Activated CD4-positive, alpha-beta T cell treated with anti-CD3 and anti-CD28 coated beads, Interleukin-10, Interleukin-2, amounts not matched to agents 100 ng/mL and 50 ng/mL, durations not matched to agents 16 hours and 8 hours (primary cell): ENCODE measurements at regions not wholly inside any gene's neighbourhood (a gene's known extent, or its start where the extent isn't known, plus 50 kb on each side); places are given as distances from the start of the nearest gene placed in this dataset.
A peak's percentile ranks its signal among the peaks of the same experiment; 100 is the strongest.
"Not testable (repeated sequence)": the region's sequence is repeated elsewhere in the genome, so short reads cannot be mapped to it uniquely, and the experiment has no call there.

Experiments
- DNase-seq: peaks from one replicate; pipeline ENCODE4 v3.0.0-alpha.2; 2020

GRCh38 chr3:139095803-139096466, 51.2 kb upstream of the PRR23C start:
- no peak for DNase-seq

DNA sequence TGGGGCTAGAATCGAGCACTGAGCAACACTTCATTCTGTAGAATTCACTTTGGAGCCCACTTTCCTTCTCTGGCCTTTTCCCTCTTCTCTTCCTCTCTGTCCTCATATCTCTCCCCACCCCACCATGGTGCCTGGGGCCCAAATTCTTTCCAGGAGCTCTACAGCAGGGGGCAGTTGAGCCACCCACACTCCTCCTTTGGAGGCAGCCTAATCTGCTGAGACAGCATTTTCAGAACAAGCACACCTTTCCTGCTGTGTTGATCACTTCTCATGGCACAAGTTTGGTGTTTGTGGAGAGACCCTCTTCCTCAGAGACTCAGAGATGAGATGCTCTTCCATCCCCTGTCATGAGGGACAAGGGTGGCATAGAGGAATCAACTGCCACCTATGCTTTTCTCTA, 52.0 kb upstream of the PRR23C start:
- DNase-seq, result no peak

- DNase-seq, result no peak
Observed at GRCh38 chr3:139098391-139098790, 53.7 kb upstream of the PRR23C start.

DNA sequence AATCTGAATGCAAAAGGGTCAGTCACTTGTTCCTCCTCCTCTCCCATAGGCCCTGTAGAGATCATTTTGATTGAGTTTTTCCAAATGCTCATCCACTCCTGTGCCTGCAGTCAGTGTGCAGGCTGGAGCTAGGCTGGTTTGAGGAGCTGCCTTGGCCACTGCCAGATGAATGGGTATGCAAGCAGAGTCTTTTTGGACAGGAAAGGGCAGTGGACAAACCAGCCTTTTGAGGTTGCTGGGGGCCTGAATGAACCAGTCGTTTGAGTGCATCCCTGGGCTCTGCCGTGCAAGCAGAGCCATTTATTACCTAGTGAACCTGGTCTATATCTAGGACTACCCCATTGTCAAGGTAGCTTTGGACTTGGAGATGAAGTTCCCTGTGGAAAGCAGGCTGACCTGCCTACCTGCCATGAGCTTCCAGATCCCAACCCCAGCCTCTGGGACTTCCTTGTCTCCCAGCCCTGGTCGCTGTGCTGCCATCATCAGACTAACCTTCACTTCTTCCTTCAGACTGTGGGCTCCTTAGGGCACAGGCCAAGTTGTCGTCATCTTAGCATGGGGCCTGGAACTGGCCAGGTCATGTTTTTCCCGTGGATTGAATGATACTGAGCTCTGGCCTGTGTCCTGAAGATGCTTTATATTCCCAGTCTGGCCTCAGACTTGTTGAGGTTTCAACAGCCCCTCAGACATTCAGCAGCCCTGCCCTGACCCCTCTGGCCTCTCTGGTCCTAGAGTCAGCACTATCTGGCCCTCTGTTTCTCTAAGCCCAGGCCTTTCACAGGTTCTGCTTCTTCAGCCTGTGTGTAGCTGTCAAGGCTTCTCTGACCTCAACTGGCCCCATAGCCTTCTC, 55.5 kb upstream of the PRR23C start:
- no peak for DNase-seq

DNA sequence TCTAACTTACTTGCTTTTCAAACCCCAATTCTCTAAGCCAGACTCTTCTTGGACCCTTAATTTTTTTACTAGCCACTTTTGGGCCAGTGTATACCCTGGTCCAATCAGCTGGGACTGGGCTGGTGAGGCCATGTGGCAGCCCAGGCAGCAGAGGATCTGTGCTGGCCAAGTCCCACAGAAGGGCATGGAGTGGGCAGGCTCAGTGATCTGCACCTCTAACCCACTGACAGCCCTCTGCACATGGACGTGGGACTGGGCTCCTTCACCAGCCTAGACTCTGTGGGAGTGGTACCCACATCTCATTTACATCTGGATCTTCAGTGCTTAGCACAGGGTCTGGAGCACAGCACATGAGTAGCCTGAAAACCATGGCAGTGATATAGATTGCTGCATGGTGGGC, 56.1 kb upstream of the PRR23C start:
- no peak for DNase-seq

GRCh38 chr3:139101396-139101795, 56.7 kb upstream of the PRR23C start:
- no peak for DNase-seq

DNA sequence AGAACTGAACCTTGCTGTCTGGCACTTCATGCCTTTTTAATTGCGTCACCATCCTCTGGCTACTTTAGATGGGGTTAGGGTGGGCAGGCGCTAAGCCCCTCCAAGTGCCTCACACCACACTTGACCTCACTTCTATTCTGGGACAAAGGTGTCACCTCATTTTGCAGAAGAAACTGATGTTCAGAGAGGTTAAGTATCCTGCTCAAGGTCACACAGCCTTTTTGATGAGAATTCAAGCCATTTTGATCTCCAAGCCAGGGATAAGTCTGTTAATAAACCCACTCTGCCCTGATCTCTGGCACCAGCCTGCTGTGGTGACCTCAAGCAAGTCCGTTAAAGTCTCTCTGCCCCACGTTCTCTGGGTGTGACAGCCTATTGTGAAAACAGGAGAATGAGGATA, 58.8 kb upstream of the PRR23C start:
- DNase-seq, result no peak

DNA sequence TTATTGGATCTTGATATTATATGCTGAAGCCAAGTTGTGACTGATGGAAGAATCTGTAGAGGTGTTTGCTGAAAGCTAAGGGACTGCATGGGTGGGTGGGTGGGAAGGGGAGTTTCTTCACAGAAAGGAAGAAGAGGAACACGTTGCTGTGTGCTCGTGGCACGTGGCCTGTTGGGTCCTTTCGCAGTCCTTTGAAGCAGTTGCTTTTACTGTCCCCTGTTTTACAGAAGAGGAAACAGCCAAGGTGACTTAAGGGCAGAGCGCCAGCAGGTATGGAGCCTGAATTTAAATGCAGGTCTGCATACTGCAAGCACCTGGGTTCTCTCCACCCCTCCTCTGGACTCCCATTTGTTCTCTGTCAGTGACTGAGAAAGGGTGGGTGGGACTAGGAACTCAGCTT, 59.4 kb upstream of the PRR23C start:
- DNase-seq, result no peak

GRCh38 chr3:139105154-139105702, 60.5 kb upstream of the PRR23C start:
- DNase-seq, result no peak

GRCh38 chr3:139106013-139106932, 61.6 kb upstream of the PRR23C start:
- DNase-seq, result no peak

DNA sequence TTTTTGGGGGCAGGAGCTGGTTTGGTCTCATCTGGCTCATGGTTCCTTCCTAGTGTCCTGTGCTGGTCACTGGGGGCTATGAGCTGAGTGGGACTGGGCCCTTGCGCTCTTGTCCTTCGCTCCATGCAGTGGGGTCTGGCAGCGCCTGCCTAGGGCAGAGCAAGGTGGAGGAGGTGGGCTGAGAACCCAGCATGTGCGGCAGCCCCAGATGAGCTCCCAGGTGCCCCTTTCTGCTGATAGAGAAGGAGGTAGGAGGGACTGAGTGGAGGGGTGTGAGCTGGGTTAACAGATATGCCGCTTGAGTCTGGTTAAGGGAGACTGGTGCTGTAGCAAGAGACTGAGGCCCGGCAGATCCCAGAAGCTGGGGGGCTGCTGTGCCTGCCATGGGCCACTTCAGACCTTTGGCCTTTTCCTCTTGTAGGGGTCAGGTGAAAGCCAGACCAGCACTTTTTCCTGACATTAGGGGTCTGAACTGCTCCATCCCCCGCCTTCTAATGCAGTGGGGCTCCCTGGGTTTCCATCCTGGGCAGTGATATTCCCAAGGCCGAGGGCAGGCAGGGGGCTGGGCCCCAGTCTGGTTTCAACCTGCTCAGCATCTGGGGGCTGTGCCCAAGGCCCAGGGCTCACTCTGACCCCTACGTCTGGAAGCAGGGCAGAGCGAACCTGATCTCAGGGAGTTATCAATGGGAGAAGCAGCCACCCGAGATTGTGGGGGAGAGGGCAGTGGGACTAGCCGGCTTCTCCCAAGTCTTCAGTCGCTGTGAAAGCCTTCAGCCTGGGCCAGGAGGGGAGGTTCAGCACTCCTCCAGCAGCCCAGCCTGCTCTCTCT, 62.9 kb upstream of the PRR23C start:
- no peak for DNase-seq

DNA sequence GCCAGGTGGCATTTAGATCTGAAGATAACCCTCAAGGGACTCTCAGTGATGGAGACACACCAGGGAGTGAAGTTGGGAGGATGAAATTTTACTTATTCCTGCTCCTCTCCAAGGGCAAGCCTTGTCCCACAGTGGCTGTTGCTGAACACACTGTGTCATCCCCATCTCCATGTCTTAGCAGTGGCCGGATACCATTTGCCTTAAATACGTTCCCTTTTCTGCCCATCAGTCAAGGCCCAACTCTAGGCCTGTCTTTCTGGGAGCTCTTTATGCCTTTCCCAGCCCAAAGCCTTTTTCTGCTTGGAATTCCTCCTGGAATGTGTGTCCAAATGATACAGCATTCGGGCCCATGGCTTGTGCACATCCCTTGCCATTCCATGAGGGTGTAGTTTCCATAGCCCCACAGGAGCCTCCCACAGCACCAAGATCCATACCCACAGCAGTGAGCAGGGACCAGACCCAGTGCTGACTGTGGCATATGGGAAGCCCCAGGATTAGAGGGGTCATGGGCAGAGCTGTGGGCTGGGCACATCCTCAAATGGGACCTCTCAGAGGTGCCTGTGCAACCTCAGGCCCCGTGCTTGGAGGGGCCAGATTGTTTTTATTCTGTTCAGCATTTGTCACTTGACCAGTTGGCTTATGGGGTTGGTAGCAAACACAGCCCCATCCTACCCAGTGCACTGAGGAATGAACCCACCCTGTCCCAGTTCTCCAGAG, 63.7 kb upstream of the PRR23C start:
- DNase-seq, result no peak

GRCh38 chr3:139109271-139109670, 64.6 kb upstream of the PRR23C start:
- no peak for DNase-seq

DNA sequence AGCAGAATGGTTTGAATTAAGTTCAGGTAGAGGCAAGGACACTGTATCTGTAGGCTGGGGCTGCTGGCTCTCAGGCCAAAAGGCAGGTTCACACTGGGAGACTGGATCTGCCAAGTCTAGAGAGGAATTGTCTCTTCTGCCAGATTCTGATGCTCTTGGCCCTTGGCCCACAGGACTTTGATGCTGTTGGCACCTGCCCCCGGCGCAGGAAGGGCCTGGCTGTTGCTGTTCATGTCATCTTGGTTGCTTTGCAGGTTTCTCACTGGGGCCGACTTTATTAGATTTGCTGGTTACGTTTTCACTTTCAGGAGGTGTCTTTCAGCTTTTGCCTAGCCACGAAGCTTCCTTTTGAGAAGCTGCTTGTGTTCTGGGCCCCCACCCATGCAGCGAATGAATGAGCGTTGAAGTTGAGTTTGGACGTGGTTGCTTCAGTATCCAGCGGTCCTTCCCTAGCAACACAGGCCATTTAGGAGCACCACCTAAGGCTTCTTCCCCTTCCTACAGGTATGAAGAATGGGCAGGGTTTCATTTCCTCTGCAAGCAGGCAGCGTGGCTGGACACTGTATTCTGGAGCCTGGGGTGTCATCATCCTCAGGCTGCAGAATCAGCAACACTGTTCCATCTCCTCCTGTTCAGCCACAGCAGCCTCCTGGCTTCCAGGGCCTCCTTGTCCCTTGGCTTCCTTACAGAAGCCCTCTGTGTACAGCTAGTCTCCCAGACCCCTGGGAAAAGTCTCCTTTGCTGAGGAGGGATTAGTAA, 65.6 kb upstream of the PRR23C start:
- no peak for DNase-seq

GRCh38 chr3:139110929-139111328, 66.2 kb upstream of the PRR23C start:
- DNase-seq, result not testable (repeated sequence)

DNA sequence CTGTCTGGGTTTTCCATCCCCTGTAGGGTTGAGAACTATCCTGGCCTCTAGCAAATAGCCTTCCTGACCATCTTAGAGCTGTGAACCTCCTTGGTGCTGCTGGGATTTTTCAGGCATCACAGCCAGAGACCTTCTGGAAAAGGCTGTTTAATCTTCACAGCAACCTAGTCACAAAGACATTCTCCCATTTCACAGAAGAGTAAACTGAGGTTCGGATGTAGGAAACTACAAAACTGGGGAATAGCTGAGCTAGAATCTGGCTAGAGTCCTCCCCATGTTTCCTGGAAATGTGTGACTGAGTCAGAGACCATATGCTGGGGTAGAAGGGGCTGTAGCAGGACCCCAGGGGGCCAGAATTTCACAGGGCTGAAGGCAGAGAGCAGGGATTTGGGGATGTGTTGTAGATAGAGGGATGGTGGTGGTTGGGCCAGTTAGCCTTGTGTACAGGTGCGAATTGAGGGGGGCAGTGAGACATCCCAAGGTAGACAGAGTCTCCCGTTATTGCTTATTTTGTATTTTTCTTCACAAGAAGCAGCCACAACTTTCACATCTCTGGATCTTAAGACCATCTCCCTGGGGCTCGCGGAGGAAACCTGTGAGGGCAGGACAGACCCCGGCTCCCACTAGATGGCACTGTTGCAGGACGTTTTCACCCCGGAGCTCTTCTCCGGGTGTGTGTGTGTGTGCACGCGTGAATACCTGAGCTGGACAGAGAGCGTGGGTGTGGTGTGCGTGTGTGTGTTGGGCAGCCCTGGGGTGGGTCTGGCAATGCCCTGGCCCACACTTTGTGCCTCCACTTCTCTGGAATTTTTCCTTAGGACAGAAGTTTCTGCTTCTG, 66.9 kb upstream of the PRR23C start:
- peak; percentile 64 for DNase-seq

GRCh38 chr3:139112230-139112558, 67.5 kb upstream of the PRR23C start:
- no peak for DNase-seq

GRCh38 chr3:139113231-139113992, 68.7 kb upstream of the PRR23C start:
- DNase-seq, result no peak

DNA sequence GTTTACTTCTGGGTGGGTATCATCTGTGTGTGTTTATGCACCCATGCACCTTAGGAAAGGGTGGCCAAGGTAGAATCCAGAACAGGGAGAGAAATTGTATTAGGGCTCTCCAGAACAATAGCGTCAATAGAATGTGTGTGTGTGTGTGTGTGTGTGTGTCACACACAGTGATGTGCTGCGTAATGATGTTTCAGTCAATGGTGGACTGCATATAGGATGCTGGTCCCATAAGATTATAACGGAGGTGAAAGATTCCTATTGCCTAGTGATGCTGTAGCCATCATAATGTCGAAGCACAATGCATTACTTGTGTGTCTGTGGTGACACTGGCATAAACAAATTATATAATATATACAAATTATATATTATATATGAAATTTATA, 69.3 kb upstream of the PRR23C start:
- no peak for DNase-seq
